ENCODE measurements at regions not wholly inside any gene's neighbourhood (a gene's known extent, or its start where the extent isn't known, plus 50 kb on each side); places are given as distances from the start of the nearest gene placed in this dataset.

- Histone ChIP-seq H3K9me3 (ENCODE audit: control insufficient read depth, low read length) (no peaks in the 10 kb centered on the region), H3K4me1 (ENCODE audit: control insufficient read depth, insufficient read depth, low read length, poor library complexity, severe bottlenecking) (no peaks in the 10 kb centered on the region), H3K27ac (ENCODE audit: low read depth, low read length, severe bottlenecking) (no peak overlapping the region)
These were observed 105.3 kb upstream of the ACP3 start for GRCh38 chr3:132211896-132212295.

GRCh38 chr3:132218817-132219755 lies 98.1 kb upstream of the ACP3 start:
- H3K36me3 ChIP-seq (ENCODE audit: control insufficient read depth, insufficient read depth, low read length), result no peaks in the 10 kb centered on the region
- no peaks in the 10 kb centered on the region for H3K4me1 ChIP-seq (ENCODE audit: control insufficient read depth, insufficient read depth, low read length, poor library complexity, severe bottlenecking)
- no peak overlapping the region for H3K4me3 ChIP-seq (ENCODE audit: extremely low read depth, insufficient read depth, low read length, poor library complexity, severe bottlenecking)
- WGBS, 2 experiments (ENCODE audit: insufficient coverage in 2 of 2), result 90 to 100% methylated on average over 1 to 2 of the region's 3 CpGs
- H3K9me3 ChIP-seq (ENCODE audit: control insufficient read depth, low read length), result no peaks in the 10 kb centered on the region
- H3K27ac ChIP-seq (ENCODE audit: low read depth, low read length, severe bottlenecking), result no peak overlapping the region

More at GRCh38 chr3:132211896-132212295, 105.3 kb upstream of the ACP3 start:
- Histone ChIP-seq H3K36me3 (ENCODE audit: control insufficient read depth, insufficient read depth, low read length) (no peaks in the 10 kb centered on the region), H3K4me3 (ENCODE audit: extremely low read depth, insufficient read depth, low read length, poor library complexity, severe bottlenecking) (no peak overlapping the region)

GRCh38 chr3:132220986-132221385 lies 96.2 kb upstream of the ACP3 start:
- no peak overlapping the region for H3K27ac ChIP-seq (ENCODE audit: low read depth, low read length, severe bottlenecking)
- H3K9me3 ChIP-seq (ENCODE audit: control insufficient read depth, low read length), result no peaks in the 10 kb centered on the region
- no peaks in the 10 kb centered on the region for H3K36me3 ChIP-seq (ENCODE audit: control insufficient read depth, insufficient read depth, low read length)
- H3K4me3 ChIP-seq (ENCODE audit: extremely low read depth, insufficient read depth, low read length, poor library complexity, severe bottlenecking), result no peak overlapping the region
- 91 to 94% methylated on average over 4 of the region's 4 CpGs for WGBS, 2 experiments (ENCODE audit: insufficient coverage in 2 of 2)
- no peaks in the 10 kb centered on the region for H3K4me1 ChIP-seq (ENCODE audit: control insufficient read depth, insufficient read depth, low read length, poor library complexity, severe bottlenecking)

- 94 to 98% methylated on average over 3 to 4 of the region's 6 CpGs for WGBS, 2 experiments (ENCODE audit: insufficient coverage in 2 of 2)
- Histone ChIP-seq H3K4me1 (ENCODE audit: control insufficient read depth, insufficient read depth, low read length, poor library complexity, severe bottlenecking) (no peaks in the 10 kb centered on the region), H3K4me3 (ENCODE audit: extremely low read depth, insufficient read depth, low read length, poor library complexity, severe bottlenecking) (no peak overlapping the region), H3K36me3 (ENCODE audit: control insufficient read depth, insufficient read depth, low read length) (no peaks in the 10 kb centered on the region), H3K27ac (ENCODE audit: low read depth, low read length, severe bottlenecking) (no peak overlapping the region), H3K9me3 (ENCODE audit: control insufficient read depth, low read length) (no peaks in the 10 kb centered on the region)
These were observed 94.2 kb upstream of the ACP3 start for GRCh38 chr3:132222868-132223538.

GRCh38 chr3:132225664-132226063 lies 91.5 kb upstream of the ACP3 start:
- Histone ChIP-seq H3K36me3 (ENCODE audit: control insufficient read depth, insufficient read depth, low read length) (no peaks in the 10 kb centered on the region), H3K4me1 (ENCODE audit: control insufficient read depth, insufficient read depth, low read length, poor library complexity, severe bottlenecking) (no peaks in the 10 kb centered on the region), H3K9me3 (ENCODE audit: control insufficient read depth, low read length) (no peaks in the 10 kb centered on the region), H3K27ac (ENCODE audit: low read depth, low read length, severe bottlenecking) (no peak overlapping the region), H3K4me3 (ENCODE audit: extremely low read depth, insufficient read depth, low read length, poor library complexity, severe bottlenecking) (no peak overlapping the region)
- no CpG with 5 or more reads among the region's 2 CpGs for WGBS, 2 experiments (ENCODE audit: insufficient coverage in 2 of 2)

- Histone ChIP-seq H3K27ac (ENCODE audit: low read depth, low read length, severe bottlenecking) (no peak overlapping the region), H3K4me3 (ENCODE audit: extremely low read depth, insufficient read depth, low read length, poor library complexity, severe bottlenecking) (no peak overlapping the region), H3K4me1 (ENCODE audit: control insufficient read depth, insufficient read depth, low read length, poor library complexity, severe bottlenecking) (no peaks in the 10 kb centered on the region), H3K36me3 (ENCODE audit: control insufficient read depth, insufficient read depth, low read length) (no peaks in the 10 kb centered on the region), H3K9me3 (ENCODE audit: control insufficient read depth, low read length) (no peaks in the 10 kb centered on the region)
- WGBS, 2 experiments (ENCODE audit: insufficient coverage in 2 of 2), result 56 to 60% methylated on average over 3 of the region's 3 CpGs
These were observed 88.3 kb upstream of the ACP3 start for GRCh38 chr3:132228923-132229322.

- no peaks in the 10 kb centered on the region for H3K36me3 ChIP-seq (ENCODE audit: control insufficient read depth, insufficient read depth, low read length)
- no peaks in the 10 kb centered on the region for H3K9me3 ChIP-seq (ENCODE audit: control insufficient read depth, low read length)
- 63 to 100% methylated on average over 1 of the region's 2 CpGs for whole genome bisulfite sequencing, 2 experiments (ENCODE audit: insufficient coverage in 2 of 2)
- no peak overlapping the region for H3K27ac ChIP-seq (ENCODE audit: low read depth, low read length, severe bottlenecking)
- H3K4me1 ChIP-seq (ENCODE audit: control insufficient read depth, insufficient read depth, low read length, poor library complexity, severe bottlenecking), result no peaks in the 10 kb centered on the region
- no peak overlapping the region for H3K4me3 ChIP-seq (ENCODE audit: extremely low read depth, insufficient read depth, low read length, poor library complexity, severe bottlenecking)
These were observed 87.6 kb upstream of the ACP3 start for GRCh38 chr3:132229641-132230040.

GRCh38 chr3:132230156-132231000 lies 86.8 kb upstream of the ACP3 start:
- WGBS, 2 experiments (ENCODE audit: insufficient coverage in 2 of 2), result 90 to 91% methylated on average over 7 to 8 of the region's 8 CpGs
- H3K9me3 ChIP-seq (ENCODE audit: control insufficient read depth, low read length), result no peaks in the 10 kb centered on the region
- H3K4me1 ChIP-seq (ENCODE audit: control insufficient read depth, insufficient read depth, low read length, poor library complexity, severe bottlenecking), result no peaks in the 10 kb centered on the region
- H3K36me3 ChIP-seq (ENCODE audit: control insufficient read depth, insufficient read depth, low read length), result no peaks in the 10 kb centered on the region
- no peak overlapping the region for H3K4me3 ChIP-seq (ENCODE audit: extremely low read depth, insufficient read depth, low read length, poor library complexity, severe bottlenecking)
- H3K27ac ChIP-seq (ENCODE audit: low read depth, low read length, severe bottlenecking), result no peak overlapping the region

- H3K4me3 ChIP-seq (ENCODE audit: extremely low read depth, insufficient read depth, low read length, poor library complexity, severe bottlenecking), result peak overlapping the region; percentile 6
- no peaks in the 10 kb centered on the region for H3K9me3 ChIP-seq (ENCODE audit: control insufficient read depth, low read length)
- H3K27ac ChIP-seq (ENCODE audit: low read depth, low read length, severe bottlenecking), result peak overlapping the region; percentile 39
- no peaks in the 10 kb centered on the region for H3K4me1 ChIP-seq (ENCODE audit: control insufficient read depth, insufficient read depth, low read length, poor library complexity, severe bottlenecking)
- no peaks in the 10 kb centered on the region for H3K36me3 ChIP-seq (ENCODE audit: control insufficient read depth, insufficient read depth, low read length)
These were observed 85.6 kb upstream of the ACP3 start for GRCh38 chr3:132231633-132232032.

- Histone ChIP-seq H3K36me3 (ENCODE audit: control insufficient read depth, insufficient read depth, low read length) (no peaks in the 10 kb centered on the region), H3K27ac (ENCODE audit: low read depth, low read length, severe bottlenecking) (peak overlapping the region; percentile 39), H3K9me3 (ENCODE audit: control insufficient read depth, low read length) (no peaks in the 10 kb centered on the region), H3K4me3 (ENCODE audit: extremely low read depth, insufficient read depth, low read length, poor library complexity, severe bottlenecking) (peak overlapping the region; percentile 6), H3K4me1 (ENCODE audit: control insufficient read depth, insufficient read depth, low read length, poor library complexity, severe bottlenecking) (no peaks in the 10 kb centered on the region)
- 83% methylated on average over 1 of the region's 2 CpGs; no CpG with 5 or more reads in 1 of the 2 experiments for WGBS, 2 experiments (ENCODE audit: insufficient coverage in 2 of 2)
These were observed 84.9 kb upstream of the ACP3 start for GRCh38 chr3:132232231-132232792.
